D721Med (cell line): ENCODE measurements at regions not wholly inside any gene's neighbourhood (a gene's known extent, or its start where the extent isn't known, plus 50 kb on each side); places are given as distances from the start of the nearest gene placed in this dataset.

ENCODE experiments used
- DNase-seq: peaks from one replicate; pipeline ENCODE4 v3.0.0; 2011; ENCODE audit warnings: low spot score; ENCODE audit not compliant: insufficient read length
- FAIRE-seq: peaks from 2 replicates; lab custom pipeline; 2011; peaks lifted over from hg19 to GRCh38; lab: Jason Lieb, UNC
- CTCF ChIP-seq: IDR thresholded peaks from 2 replicates; pipeline ENCODE4 v1.5.1; 2012; ENCODE audit warnings: mild to moderate bottlenecking, control low read depth; ENCODE audit not compliant: insufficient read depth; ENCODE audit errors: missing control alignments

- FAIRE-seq (no peak), DNase-seq (no peak)
- no peak for TF ChIP-seq CTCF
These were observed 51.6 kb upstream of the PRDM8 start for GRCh38 chr4:80145739-80146138.

- TF ChIP-seq CTCF = no peak
- FAIRE-seq = no peak
- no peak for DNase-seq
These were observed 52.4 kb upstream of the PRDM8 start for GRCh38 chr4:80144676-80145470.

- TF ChIP-seq CTCF = no peak
- FAIRE-seq (no peak), DNase-seq (no peak)
These were observed 54.0 kb upstream of the PRDM8 start for GRCh38 chr4:80143307-80143679.

- TF ChIP-seq CTCF = no peak
- FAIRE-seq (no peak), DNase-seq (no peak)
These were observed 54.7 kb upstream of the PRDM8 start for GRCh38 chr4:80142394-80143306.

- TF ChIP-seq CTCF = no peak
- DNase-seq (no peak), FAIRE-seq (no peak)
These were observed 55.8 kb upstream of the PRDM8 start for GRCh38 chr4:80141543-80141942.

GRCh38 chr4:80140194-80140593, 57.1 kb upstream of the PRDM8 start:
- no peak for FAIRE-seq
- TF ChIP-seq CTCF = no peak
- DNase-seq = no peak

GRCh38 chr4:80139671-80140070, 57.6 kb upstream of the PRDM8 start:
- FAIRE-seq = no peak
- TF ChIP-seq CTCF = no peak
- DNase-seq = no peak
